ENCODE measurements at regions not wholly inside any gene's neighbourhood (a gene's known extent, or its start where the extent isn't known, plus 50 kb on each side); places are given as distances from the start of the nearest gene placed in this dataset.

DNA sequence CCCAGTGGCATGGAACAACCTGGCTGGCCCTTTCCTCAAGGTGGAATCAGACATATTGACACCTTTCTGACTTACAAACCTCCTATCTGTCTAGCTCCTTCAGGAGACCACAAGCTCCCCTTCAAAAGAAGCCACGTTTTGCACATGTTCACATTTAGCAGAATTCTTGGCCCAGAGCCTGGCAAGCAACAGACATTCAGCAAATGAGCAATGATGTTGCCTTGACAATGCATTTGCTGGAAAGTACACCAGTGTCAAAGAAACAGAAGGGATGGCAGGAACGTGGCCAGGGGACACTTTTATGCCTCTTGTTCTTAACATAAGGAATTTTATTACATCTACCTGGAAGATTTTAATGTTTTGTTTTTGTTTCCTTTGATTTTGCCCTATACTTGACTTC lies 85.5 kb upstream of the FGF14 start:
- Histone ChIP-seq H3K27me3 (no peaks in the 10 kb centered on the region), H3K9me3 (replicated peaks in 1 of 11) (no peaks in the 10 kb centered on the region), H3K9ac (no peak overlapping the region), H4K20me1 (no peaks in the 10 kb centered on the region), H3K4me3 (no peak overlapping the region), H3K4me1 (no peaks in the 10 kb centered on the region), H3K27ac (no peak overlapping the region), H3K4me2 (no peak overlapping the region), H3K36me3 (no peaks in the 10 kb centered on the region)
- no peak for TF ChIP-seq Cebpa-rat (IDR thresholded peaks at IDR 0.05)

- no peaks in the 10 kb centered on the region for H3K4me1 ChIP-seq
- no peak overlapping the region for H3K9ac ChIP-seq
- H3K4me2 ChIP-seq, result no peak overlapping the region
- no peak for TF ChIP-seq Cebpa-rat (IDR thresholded peaks at IDR 0.05)
- no peaks in the 10 kb centered on the region for H4K20me1 ChIP-seq
- H3K36me3 ChIP-seq, result no peaks in the 10 kb centered on the region
- no peak overlapping the region for H3K27ac ChIP-seq
- no peaks in the 10 kb centered on the region for H3K27me3 ChIP-seq
- no peak overlapping the region for H3K4me3 ChIP-seq
- H3K9me3 ChIP-seq (replicated peaks in 1 of 11), result no peaks in the 10 kb centered on the region
Observed at GRCh38 chr13:102484329-102484728, 82.5 kb upstream of the FGF14 start.

- Histone ChIP-seq H4K20me1 (no peaks in the 10 kb centered on the region), H3K9ac (no peak overlapping the region), H3K27ac (no peak overlapping the region), H3K4me3 (no peak overlapping the region), H3K27me3 (no peaks in the 10 kb centered on the region), H3K9me3 (replicated peaks in 1 of 11) (peaks cover 0 to 12% (median 7%) of the 10 kb centered on the region in 11 experiments; a peak in 7 of 22 replicates), H3K4me2 (no peak overlapping the region), H3K36me3 (no peaks in the 10 kb centered on the region; a peak in 1 of 22 replicates), H3K4me1 (peaks cover 0 to 5% (median 0%) of the 10 kb centered on the region in 10 experiments; a peak in 2 of 20 replicates)
- TF ChIP-seq Cebpa-rat (IDR thresholded peaks at IDR 0.05), result no peak
Observed at GRCh38 chr13:102472650-102473049, 70.8 kb upstream of the FGF14 start.

GRCh38 chr13:102470283-102470917 lies 68.6 kb upstream of the FGF14 start:
- no peak for TF ChIP-seq Cebpa-rat (IDR thresholded peaks at IDR 0.05)
- no peak overlapping the region for H3K4me3 ChIP-seq

DNA sequence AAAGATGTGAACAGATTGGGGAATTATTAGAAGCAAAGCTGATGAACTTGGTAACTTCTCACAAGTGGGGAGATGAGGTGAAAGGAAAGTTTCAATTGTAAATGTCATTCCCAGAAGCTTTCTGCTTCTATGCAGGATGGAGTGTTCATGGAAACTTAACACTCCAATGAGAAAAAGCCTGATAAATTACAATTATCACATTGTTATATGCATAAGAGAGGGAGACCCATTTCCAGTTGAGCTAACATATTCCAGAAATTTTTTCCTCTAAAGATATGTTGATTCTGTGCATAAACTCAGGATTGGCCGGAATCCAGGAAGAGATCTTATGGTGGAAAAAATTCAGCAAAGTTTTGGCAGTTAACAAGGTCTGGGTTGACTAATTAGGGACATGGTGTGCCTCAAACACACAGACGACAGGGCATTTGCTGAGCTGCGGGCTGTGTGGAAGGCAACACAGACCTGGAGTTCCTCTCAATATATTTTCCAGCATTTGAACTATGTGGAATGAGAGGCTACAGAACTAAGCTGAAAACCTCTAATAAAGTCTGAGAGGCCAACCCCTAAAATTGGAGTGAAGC lies 64.9 kb upstream of the FGF14 start:
- Histone ChIP-seq H3K36me3 (no peaks in the 10 kb centered on the region), H3K9me3 (replicated peaks in 1 of 11) (peaks cover 0 to 4% (median 0%) of the 10 kb centered on the region in 11 experiments; a peak in 5 of 22 replicates), H3K4me3 (no peak overlapping the region), H4K20me1 (no peaks in the 10 kb centered on the region), H3K27ac (no peak overlapping the region), H3K27me3 (no peaks in the 10 kb centered on the region), H3K4me1 (peaks cover 0 to 14% (median 0%) of the 10 kb centered on the region in 10 experiments; a peak in 4 of 20 replicates), H3K9ac (no peak overlapping the region), H3K4me2 (no peak overlapping the region)
- no peak for TF ChIP-seq Cebpa-rat (IDR thresholded peaks at IDR 0.05)

More at GRCh38 chr13:102470283-102470917, 68.6 kb upstream of the FGF14 start:
- Histone ChIP-seq H3K27ac (no peak overlapping the region), H3K36me3 (no peaks in the 10 kb centered on the region; a peak in 1 of 22 replicates), H3K27me3 (no peaks in the 10 kb centered on the region), H4K20me1 (no peaks in the 10 kb centered on the region), H3K4me1 (peaks cover 0 to 6% (median 0%) of the 10 kb centered on the region in 10 experiments; a peak in 2 of 20 replicates), H3K4me2 (no peak overlapping the region), H3K9me3 (replicated peaks in 1 of 11) (peaks cover 0 to 12% (median 7%) of the 10 kb centered on the region in 11 experiments; a peak in 7 of 22 replicates), H3K9ac (no peak overlapping the region)

GRCh38 chr13:102462570-102462969 lies 60.7 kb upstream of the FGF14 start:
- no peak for TF ChIP-seq Cebpa-rat (IDR thresholded peaks at IDR 0.05)

DNA sequence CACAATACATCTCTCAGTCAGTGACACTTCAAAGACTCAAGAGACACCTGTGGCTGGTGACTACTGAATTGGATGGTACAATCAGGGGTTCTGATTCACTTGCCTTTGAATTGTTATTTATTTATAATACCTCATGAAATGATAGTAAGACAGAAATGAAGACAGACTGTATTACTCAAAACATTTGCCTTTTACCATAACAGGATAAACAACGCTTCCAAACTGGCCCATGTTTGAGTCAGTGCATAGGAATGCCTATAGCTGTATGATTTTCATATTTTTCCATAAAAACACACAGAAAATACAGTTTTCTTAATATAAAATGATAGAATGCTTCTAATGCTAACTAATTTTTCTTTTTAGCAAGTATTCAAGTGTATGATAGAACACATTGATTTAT lies 59.5 kb upstream of the FGF14 start:
- Histone ChIP-seq H4K20me1 (no peaks in the 10 kb centered on the region), H3K9me3 (replicated peaks in 1 of 11) (no peaks in the 10 kb centered on the region)
- no peak for TF ChIP-seq Cebpa-rat (IDR thresholded peaks at IDR 0.05)

More at GRCh38 chr13:102462570-102462969, 60.7 kb upstream of the FGF14 start:
- Histone ChIP-seq H3K27me3 (no peaks in the 10 kb centered on the region), H4K20me1 (no peaks in the 10 kb centered on the region), H3K9me3 (replicated peaks in 1 of 11) (no peaks in the 10 kb centered on the region), H3K4me1 (peaks cover 0 to 8% (median 0%) of the 10 kb centered on the region in 10 experiments; a peak in 4 of 20 replicates), H3K36me3 (no peaks in the 10 kb centered on the region), H3K4me3 (no peak overlapping the region), H3K4me2 (peak overlapping the region in 3 of 11 experiments; percentile 1 to 41 (median 17); a peak in 2 of 22 replicates), H3K27ac (no peak overlapping the region), H3K9ac (no peak overlapping the region)

GRCh38 chr13:102460806-102461205 lies 59.0 kb upstream of the FGF14 start:
- no peaks in the 10 kb centered on the region for H3K36me3 ChIP-seq
- no peak for TF ChIP-seq Cebpa-rat (IDR thresholded peaks at IDR 0.05)
- peaks cover 0 to 8% (median 0%) of the 10 kb centered on the region in 10 experiments; a peak in 4 of 20 replicates for H3K4me1 ChIP-seq
- H3K9ac ChIP-seq, result no peak overlapping the region
- H4K20me1 ChIP-seq, result no peaks in the 10 kb centered on the region
- H3K9me3 ChIP-seq (replicated peaks in 1 of 11), result no peaks in the 10 kb centered on the region
- H3K27me3 ChIP-seq, result no peaks in the 10 kb centered on the region
- H3K27ac ChIP-seq, result no peak overlapping the region
- no peak overlapping the region for H3K4me2 ChIP-seq
- H3K4me3 ChIP-seq, result no peak overlapping the region

More for the DNA sequence above, 59.5 kb upstream of the FGF14 start:
- H3K27me3 ChIP-seq, result no peaks in the 10 kb centered on the region
- H3K4me2 ChIP-seq, result no peak overlapping the region
- H3K4me1 ChIP-seq, result peaks cover 0 to 8% (median 0%) of the 10 kb centered on the region in 10 experiments; a peak in 4 of 20 replicates
- H3K27ac ChIP-seq, result no peak overlapping the region
- no peak overlapping the region for H3K4me3 ChIP-seq
- no peaks in the 10 kb centered on the region for H3K36me3 ChIP-seq
- H3K9ac ChIP-seq, result no peak overlapping the region

DNA sequence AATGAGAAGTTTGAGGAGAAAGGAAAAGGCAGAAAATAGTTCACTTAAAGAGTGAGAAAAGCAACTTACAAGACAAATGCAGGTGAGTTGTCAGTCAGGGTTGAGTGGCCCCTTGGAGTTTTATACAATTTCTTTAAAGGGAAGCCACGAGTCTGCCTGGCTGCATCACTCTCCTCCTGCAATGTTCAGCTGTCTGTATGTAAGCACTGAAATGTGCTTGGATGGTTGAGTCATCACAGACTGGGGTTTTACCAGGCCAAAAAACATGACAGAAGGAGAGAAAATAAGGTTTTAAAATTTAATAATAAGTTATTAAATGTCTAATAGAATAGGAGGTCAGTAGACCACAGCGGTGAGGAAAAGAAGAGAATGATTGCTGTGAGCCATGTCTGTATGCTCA lies 51.0 kb upstream of the FGF14 start:
- H3K36me3 ChIP-seq, result no peaks in the 10 kb centered on the region
- H3K9me3 ChIP-seq (replicated peaks in 1 of 11), result no peaks in the 10 kb centered on the region
- TF ChIP-seq Cebpa-rat (IDR thresholded peaks at IDR 0.05), result no peak
- no peak overlapping the region for H3K27ac ChIP-seq
- H3K4me3 ChIP-seq, result no peak overlapping the region
- no peak overlapping the region for H3K4me2 ChIP-seq
- H3K9ac ChIP-seq, result no peak overlapping the region
- no peaks in the 10 kb centered on the region for H3K27me3 ChIP-seq
- no peaks in the 10 kb centered on the region for H4K20me1 ChIP-seq
- no peaks in the 10 kb centered on the region for H3K4me1 ChIP-seq

All from BLaER1 treated with 17β-estradiol and CSF1 and Interleukin-3, amounts not matched to agents 10 nM and 100 nM (cell line).